ENCODE measurements at regions not wholly inside any gene's neighbourhood (a gene's known extent, or its start where the extent isn't known, plus 50 kb on each side); places are given as distances from the start of the nearest gene placed in this dataset.
"Not testable (repeated sequence)": the region's sequence is repeated elsewhere in the genome, so short reads cannot be mapped to it uniquely, and the experiment has no call there.

- no peak for ATAC-seq
These were observed 101.6 kb upstream of the MEF2A start for GRCh38 chr15:99464137-99464536.

- no peak for ATAC-seq
These were observed 99.0 kb upstream of the MEF2A start for GRCh38 chr15:99466701-99467337.

- ATAC-seq = no peak
These were observed 98.5 kb upstream of the MEF2A start for GRCh38 chr15:99467338-99467720.

GRCh38 chr15:99467853-99468464 is 97.8 kb upstream of the MEF2A start:
- no peak for ATAC-seq

GRCh38 chr15:99470204-99470603 is 95.6 kb upstream of the MEF2A start:
- ATAC-seq = not testable (repeated sequence)

- ATAC-seq = no peak
These were observed 93.2 kb upstream of the MEF2A start for GRCh38 chr15:99472416-99473145.

GRCh38 chr15:99473981-99474906 is 91.5 kb upstream of the MEF2A start:
- ATAC-seq = no peak

GRCh38 chr15:99474909-99475753 is 90.7 kb upstream of the MEF2A start:
- no peak for ATAC-seq

GRCh38 chr15:99475754-99476412 is 89.9 kb upstream of the MEF2A start:
- ATAC-seq = no peak

GRCh38 chr15:99476413-99477222 is 89.2 kb upstream of the MEF2A start:
- peak in 1 of 2 donors; percentile 24 for ATAC-seq

GRCh38 chr15:99477791-99478471 is 87.9 kb upstream of the MEF2A start:
- ATAC-seq = no peak

GRCh38 chr15:99478977-99479376 is 86.8 kb upstream of the MEF2A start:
- no peak for ATAC-seq

GRCh38 chr15:99480016-99480810 is 85.6 kb upstream of the MEF2A start:
- ATAC-seq = no peak

GRCh38 chr15:99481113-99481950 is 84.5 kb upstream of the MEF2A start:
- ATAC-seq = no peak

- ATAC-seq = peak; percentile 44 to 58
These were observed 83.9 kb upstream of the MEF2A start for GRCh38 chr15:99481951-99482230.

- ATAC-seq = no peak
These were observed 82.8 kb upstream of the MEF2A start for GRCh38 chr15:99482993-99483392.

GRCh38 chr15:99485153-99485961 is 80.4 kb upstream of the MEF2A start:
- ATAC-seq = no peak

- ATAC-seq = no peak
These were observed 79.8 kb upstream of the MEF2A start for GRCh38 chr15:99485992-99486370.
